ENCODE measurements at regions not wholly inside any gene's neighbourhood (a gene's known extent, or its start where the extent isn't known, plus 50 kb on each side); places are given as distances from the start of the nearest gene placed in this dataset.

- Histone ChIP-seq H3K4me1 (ENCODE audit: control insufficient read depth in 1 of 2, insufficient read depth in 2 of 2, low read depth in 1 of 2, low read length in 1 of 2) (no peaks in the 10 kb centered on the region), H3K27me3 (ENCODE audit: insufficient read depth) (no peaks in the 10 kb centered on the region), H3K27ac (ENCODE audit: low read depth in 2 of 2, low read length in 1 of 2) (no peak overlapping the region), H3K79me2 (ENCODE audit: insufficient read depth) (no peaks in the 10 kb centered on the region), H3K9me2 (no peaks in the 10 kb centered on the region), H3K9ac (no peak overlapping the region), H3K4me3 (ENCODE audit: low read depth in 2 of 2, low read length in 1 of 2) (no peak overlapping the region), H4K20me1 (ENCODE audit: insufficient read depth) (no peaks in the 10 kb centered on the region), H3K4me2 (no peak overlapping the region), H3K9me3 (no peaks in the 10 kb centered on the region; the same call in none of the 2 replicates), H3F3A (replicated peaks; ENCODE audit: insufficient read depth) (no peaks in the 10 kb centered on the region), H3K36me3 (replicated peaks in 1 of 2; ENCODE audit: control insufficient read depth in 1 of 2, insufficient read depth in 2 of 2, low read length in 1 of 2) (no peaks in the 10 kb centered on the region), H2AFZ (ENCODE audit: low read depth) (no peak overlapping the region)
- ChIA-PET POLR2A (no interaction called here), CTCF (no interaction called here)
- no peak for DNase-seq
- TF ChIP-seq ELF1 (IDR thresholded peaks at IDR 0.05): no peak
- TF ChIP-seq SMC3 (IDR thresholded peaks at IDR 0.05; ENCODE audit: low read depth, low read length): no peak
Observed at GRCh38 chr4:58261526-58261925, 1151.3 kb upstream of the IGFBP7 start.

- WGBS (ENCODE audit: low lambda C conversion rate): 45% methylated on average over 3 of the region's 3 CpGs
- Histone ChIP-seq H3K9me2 (no peaks in the 10 kb centered on the region), H3K27me3 (ENCODE audit: insufficient read depth) (no peaks in the 10 kb centered on the region), H3K9me3 (peaks cover under 1% of the 10 kb centered on the region; the same call in 1 of the 2 replicates), H3K36me3 (replicated peaks in 1 of 2; ENCODE audit: control insufficient read depth in 1 of 2, insufficient read depth in 2 of 2, low read length in 1 of 2) (no peaks in the 10 kb centered on the region), H3K4me3 (ENCODE audit: low read depth in 2 of 2, low read length in 1 of 2) (no peak overlapping the region), H3K27ac (ENCODE audit: low read depth in 2 of 2, low read length in 1 of 2) (no peak overlapping the region), H3K9ac (no peak overlapping the region), H2AFZ (ENCODE audit: low read depth) (no peak overlapping the region), H3K79me2 (ENCODE audit: insufficient read depth) (no peaks in the 10 kb centered on the region), H3F3A (replicated peaks; ENCODE audit: insufficient read depth) (no peaks in the 10 kb centered on the region), H3K4me1 (ENCODE audit: control insufficient read depth in 1 of 2, insufficient read depth in 2 of 2, low read depth in 1 of 2, low read length in 1 of 2) (no peaks in the 10 kb centered on the region), H3K4me2 (no peak overlapping the region), H4K20me1 (ENCODE audit: insufficient read depth) (no peaks in the 10 kb centered on the region)
- POLR2A ChIA-PET: no interaction called here
- no peak for DNase-seq
- CTCF ChIA-PET: no interaction called here
- TF ChIP-seq JUND (IDR thresholded peaks at IDR 0.05) (no peak), FOXM1 (IDR thresholded peaks at IDR 0.05; ENCODE audit: low read depth) (no peak), TAF1 (IDR thresholded peaks at IDR 0.05; ENCODE audit: borderline replicate concordance, low read depth, low read length) (no peak), NFIC (IDR thresholded peaks at IDR 0.05; ENCODE audit: borderline replicate concordance) (no peak), MEF2A (IDR thresholded peaks at IDR 0.05; ENCODE audit: borderline replicate concordance, low read depth) (no peak), CTCF (IDR thresholded peaks at IDR 0.05) (no peak), POLR2AphosphoS5 (IDR thresholded peaks at IDR 0.05; ENCODE audit: low read depth, low read length) (no peak), USF2 (IDR thresholded peaks at IDR 0.05; ENCODE audit: borderline replicate concordance, low read depth, low read length) (no peak), ZBTB33 (IDR thresholded peaks at IDR 0.05; ENCODE audit: borderline replicate concordance, low read depth) (no peak), SMC3 (IDR thresholded peaks at IDR 0.05; ENCODE audit: low read depth, low read length) (no peak), USF1 (IDR thresholded peaks at IDR 0.05; ENCODE audit: borderline replicate concordance, low read depth) (no peak)
Observed at GRCh38 chr4:58254291-58254690, 1144.1 kb upstream of the IGFBP7 start.

Data from SK-N-SH (cell line).